KOPT-K1 (cell line): ENCODE measurements at regions not wholly inside any gene's neighbourhood (a gene's known extent, or its start where the extent isn't known, plus 50 kb on each side); places are given as distances from the start of the nearest gene placed in this dataset.

Source experiments
- H3K27ac ChIP-seq: fragments of 200-600 bp; sonication (generic); 2 replicates; pipeline ENCODE4 v1.5.1; 2016; ENCODE audit warnings: antibody characterized with exemption, mild to moderate bottlenecking, low read depth, low read length; ENCODE audit not compliant: poor library complexity, severe bottlenecking
- H3K36me3 ChIP-seq: fragments of 200-600 bp; sonication (generic); 2 replicates; pipeline ENCODE4 v1.5.1; 2017; ENCODE audit warnings: antibody characterized with exemption, mild to moderate bottlenecking, low read length, moderate library complexity; ENCODE audit not compliant: insufficient read depth
- H3K9me3 ChIP-seq: fragments of 200-600 bp; sonication (generic); 2 replicates; pipeline ENCODE4 v1.5.1; 2017; ENCODE audit warnings: antibody characterized with exemption, low read length, mild to moderate bottlenecking; ENCODE audit not compliant: insufficient read depth, poor library complexity, severe bottlenecking

DNA sequence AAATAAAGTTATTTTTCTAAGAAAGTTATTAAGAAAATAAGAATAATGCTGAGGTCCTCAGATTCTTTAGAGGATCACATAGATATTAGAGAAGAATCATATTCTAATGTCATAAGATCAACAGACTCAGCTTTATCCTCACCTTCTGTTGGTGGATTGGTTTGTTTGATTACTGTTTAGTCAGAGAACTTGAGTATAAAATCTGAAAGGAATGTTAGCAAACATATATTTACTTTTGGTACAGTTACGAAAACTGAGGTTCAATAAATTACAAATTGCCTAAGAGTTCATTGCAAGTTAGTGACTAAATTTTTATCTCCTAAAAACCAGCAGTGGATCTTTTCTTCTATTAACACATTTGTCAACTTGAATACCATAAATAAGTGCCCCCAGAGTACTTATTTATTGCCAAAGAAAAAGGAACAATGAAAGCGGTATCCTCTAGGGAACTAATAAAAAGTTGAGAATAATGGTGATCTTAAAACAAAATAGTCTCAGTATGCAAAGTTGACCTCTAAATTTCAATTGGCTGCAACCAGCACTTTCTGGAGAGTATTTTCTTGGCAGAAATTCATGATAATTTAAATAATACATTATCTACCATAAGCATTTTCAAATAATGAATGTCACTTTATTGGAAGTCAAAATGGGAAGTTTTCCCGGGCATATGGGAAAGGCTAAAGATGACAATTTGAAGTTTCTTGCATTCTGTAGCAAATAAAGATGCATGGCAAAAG is 296.8 kb downstream of the OTOL1 start:
- Histone ChIP-seq H3K36me3 (no peaks in the 10 kb centered on the region), H3K27ac (no peak overlapping the region), H3K9me3 (no peaks in the 10 kb centered on the region)

DNA sequence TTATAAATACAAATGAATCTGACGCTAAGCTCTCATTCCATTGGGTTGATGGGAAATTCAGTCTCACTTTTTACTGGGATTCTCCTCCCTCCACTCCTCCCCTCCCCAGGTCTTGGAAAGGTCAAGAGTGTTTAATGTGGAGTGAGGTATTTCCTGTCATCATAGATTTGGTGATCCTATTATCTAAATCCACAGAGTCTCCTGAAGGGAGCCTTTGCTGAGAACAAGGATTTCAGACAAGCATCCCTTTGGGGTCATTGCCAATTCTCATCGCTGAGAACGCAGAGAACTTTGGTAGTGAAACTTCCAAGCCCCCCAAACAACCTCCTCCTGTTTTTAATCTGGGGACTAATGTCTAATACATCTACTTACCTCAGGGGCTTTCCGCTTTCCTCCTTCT is 297.9 kb downstream of the OTOL1 start:
- H3K27ac ChIP-seq, result no peak overlapping the region
- H3K36me3 ChIP-seq, result no peaks in the 10 kb centered on the region
- no peaks in the 10 kb centered on the region for H3K9me3 ChIP-seq

DNA sequence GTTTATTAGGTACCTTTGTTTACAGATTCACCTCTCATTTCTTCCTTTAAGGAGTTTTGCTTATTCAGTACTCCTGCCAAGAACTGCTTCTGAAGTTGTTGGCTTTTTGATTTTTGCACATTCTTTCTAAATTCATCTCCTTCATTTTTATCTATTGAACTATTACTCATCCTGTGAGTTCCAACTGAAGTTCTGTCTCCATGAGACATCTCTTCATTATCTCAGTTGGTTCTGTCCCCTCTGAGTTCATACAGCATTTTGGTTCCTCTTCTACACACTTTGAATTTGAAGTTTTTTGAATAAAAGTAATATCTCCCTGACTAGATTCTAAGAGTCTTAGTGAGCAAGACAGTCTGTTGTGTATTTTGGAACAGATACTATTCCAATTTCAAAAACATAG is 299.7 kb downstream of the OTOL1 start:
- no peaks in the 10 kb centered on the region for H3K36me3 ChIP-seq

DNA sequence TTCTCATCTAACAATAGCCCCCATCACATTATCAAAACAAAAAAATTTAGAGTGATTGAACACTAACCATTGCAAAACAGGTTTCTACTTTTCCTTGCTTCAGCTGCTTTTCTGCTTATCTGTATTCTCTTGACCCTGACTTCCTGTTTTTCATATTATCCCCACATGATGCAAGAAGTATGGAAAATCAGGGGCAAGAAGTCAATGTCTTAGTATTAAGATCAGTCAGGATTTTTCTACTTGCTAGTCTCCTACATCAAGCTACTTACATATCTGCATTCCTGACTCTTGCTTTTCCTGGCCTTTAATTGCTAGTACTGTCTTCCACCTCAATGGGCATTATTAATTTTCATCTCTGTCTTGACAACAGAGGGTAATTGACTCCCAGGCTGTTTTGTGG is 300.2 kb downstream of the OTOL1 start:
- Histone ChIP-seq H3K36me3 (no peaks in the 10 kb centered on the region), H3K27ac (no peak overlapping the region), H3K9me3 (no peaks in the 10 kb centered on the region)

More for the DNA sequence above, 299.7 kb downstream of the OTOL1 start:
- no peak overlapping the region for H3K27ac ChIP-seq
- H3K9me3 ChIP-seq, result no peaks in the 10 kb centered on the region

DNA sequence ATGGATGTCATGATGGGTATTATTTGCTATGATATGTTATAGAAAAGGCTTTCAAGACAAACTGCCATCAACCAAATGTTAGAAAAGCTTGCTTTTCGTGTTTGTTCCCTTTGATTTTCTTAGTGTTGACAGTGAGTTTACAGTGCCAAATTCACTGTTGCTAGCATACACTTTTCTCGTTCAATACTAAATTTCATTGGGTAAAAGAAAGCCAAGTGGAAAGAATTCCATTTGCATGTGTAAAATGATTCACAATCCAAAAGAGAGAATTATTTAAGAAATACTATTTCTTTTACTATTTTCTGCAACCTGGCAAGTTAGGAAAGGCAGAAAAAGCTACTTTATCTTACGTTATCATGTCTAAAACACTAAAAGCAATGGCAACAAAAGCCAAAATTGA is 301.4 kb downstream of the OTOL1 start:
- no peaks in the 10 kb centered on the region for H3K36me3 ChIP-seq
- H3K9me3 ChIP-seq, result no peaks in the 10 kb centered on the region
- no peak overlapping the region for H3K27ac ChIP-seq

DNA sequence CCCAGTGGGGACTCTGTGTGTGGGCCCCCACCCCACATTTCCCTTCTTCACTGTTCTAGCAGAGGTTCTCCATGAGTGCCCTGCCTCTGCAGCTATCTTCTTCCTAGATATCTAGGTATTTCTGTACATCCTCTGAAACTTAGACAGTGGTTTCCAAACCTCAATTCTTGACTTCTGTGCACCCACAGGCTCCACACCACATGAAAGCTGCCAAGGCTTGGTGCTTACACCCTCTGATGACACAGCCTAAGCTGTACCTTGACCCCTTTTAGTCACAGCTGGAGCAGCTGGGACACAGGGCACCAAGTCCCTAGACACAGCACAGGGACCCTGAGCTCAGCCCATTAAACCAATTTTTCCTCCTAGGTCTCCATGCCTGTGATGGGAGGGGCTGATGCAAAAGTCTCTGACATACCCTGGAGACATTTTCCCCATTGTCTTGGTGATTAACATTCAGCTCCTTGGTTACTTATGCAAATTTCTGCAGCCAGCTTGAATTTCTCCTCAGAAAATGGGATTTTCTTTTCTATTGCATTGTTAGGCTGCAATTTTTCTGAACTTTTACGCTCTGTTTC is 304.5 kb downstream of the OTOL1 start:
- no peaks in the 10 kb centered on the region for H3K36me3 ChIP-seq
- H3K9me3 ChIP-seq, result no peaks in the 10 kb centered on the region
- H3K27ac ChIP-seq, result no peak overlapping the region

DNA sequence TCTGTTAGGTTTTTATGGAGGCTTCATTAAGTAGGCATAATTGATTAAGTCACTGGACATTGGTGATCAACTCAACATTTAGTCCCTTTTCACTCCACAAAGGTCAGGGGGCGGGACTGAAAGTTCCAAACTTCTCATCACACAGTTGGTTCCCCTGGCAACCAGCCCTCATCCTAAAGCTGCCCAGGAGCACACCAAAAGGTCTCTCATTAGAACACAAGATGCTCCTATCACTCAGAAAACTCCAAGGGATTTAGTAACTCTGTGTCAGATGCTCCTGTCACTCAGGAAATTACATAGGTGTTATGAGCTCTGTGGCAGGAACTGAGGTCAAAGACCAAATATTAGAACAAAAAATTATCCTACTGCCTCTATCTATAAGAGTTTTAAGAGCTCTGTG is 321.5 kb downstream of the OTOL1 start:
- Histone ChIP-seq H3K27ac (no peak overlapping the region), H3K9me3 (no peaks in the 10 kb centered on the region)

DNA sequence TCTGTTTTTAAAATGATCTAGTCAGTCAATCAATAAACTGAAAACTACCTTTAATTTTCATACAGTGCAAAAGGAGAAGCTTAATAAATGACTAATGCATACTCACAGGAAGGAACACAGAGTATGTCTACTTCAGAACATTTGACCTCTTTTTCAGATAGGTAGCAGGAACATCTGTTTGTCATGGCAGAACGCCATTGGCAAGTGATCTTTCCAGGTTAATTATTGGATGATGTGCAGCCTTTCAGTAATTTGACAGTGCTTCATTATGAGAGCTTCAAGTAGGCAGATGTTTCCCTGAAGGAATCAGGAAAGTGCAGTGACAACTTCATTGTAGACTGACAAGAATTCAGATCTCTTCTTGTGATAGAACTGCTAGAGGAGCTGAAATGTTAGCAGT is 325.0 kb downstream of the OTOL1 start:
- Histone ChIP-seq H3K9me3 (no peaks in the 10 kb centered on the region), H3K27ac (no peak overlapping the region), H3K36me3 (no peaks in the 10 kb centered on the region)

More for the DNA sequence above, 321.5 kb downstream of the OTOL1 start:
- H3K36me3 ChIP-seq, result no peaks in the 10 kb centered on the region

DNA sequence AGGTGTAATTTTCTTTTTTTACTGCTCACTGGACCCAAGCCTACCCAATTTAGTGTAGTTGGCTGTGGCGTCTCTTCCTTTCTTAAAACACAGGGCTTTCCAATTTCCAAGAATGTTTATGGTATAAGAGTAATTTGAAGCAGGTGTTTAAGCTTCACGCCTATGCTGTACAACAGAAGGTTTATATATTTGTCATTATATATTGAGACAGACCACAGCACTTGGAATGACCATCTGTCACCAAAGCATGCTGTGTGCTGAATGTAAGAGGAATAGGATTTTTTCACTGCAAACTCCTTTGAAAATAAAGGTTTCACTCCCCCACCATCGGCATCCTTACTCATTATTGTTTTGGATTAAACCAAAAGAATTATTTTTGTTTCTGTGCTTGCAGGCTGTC is 325.7 kb downstream of the OTOL1 start:
- Histone ChIP-seq H3K9me3 (no peaks in the 10 kb centered on the region), H3K36me3 (no peaks in the 10 kb centered on the region), H3K27ac (no peak overlapping the region)

DNA sequence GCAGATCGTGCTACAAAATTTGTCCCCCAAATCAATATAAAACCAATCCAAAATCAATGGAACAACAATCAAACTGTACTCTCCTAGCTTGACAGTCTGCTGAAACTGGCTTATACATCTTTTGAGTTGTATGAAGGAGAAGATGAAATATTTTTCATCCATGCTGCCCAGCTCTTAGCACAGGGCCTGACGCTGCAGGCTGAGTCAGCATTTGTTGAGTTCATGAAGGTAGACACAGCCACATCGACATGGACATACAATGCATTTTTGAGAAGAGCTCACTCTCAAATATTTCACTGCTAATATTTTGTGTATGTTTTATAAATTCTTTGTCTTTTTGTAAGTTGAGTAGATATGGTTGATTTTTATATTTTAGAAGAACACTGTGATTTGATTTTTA is 327.3 kb downstream of the OTOL1 start:
- no peak overlapping the region for H3K27ac ChIP-seq
- no peaks in the 10 kb centered on the region for H3K9me3 ChIP-seq

DNA sequence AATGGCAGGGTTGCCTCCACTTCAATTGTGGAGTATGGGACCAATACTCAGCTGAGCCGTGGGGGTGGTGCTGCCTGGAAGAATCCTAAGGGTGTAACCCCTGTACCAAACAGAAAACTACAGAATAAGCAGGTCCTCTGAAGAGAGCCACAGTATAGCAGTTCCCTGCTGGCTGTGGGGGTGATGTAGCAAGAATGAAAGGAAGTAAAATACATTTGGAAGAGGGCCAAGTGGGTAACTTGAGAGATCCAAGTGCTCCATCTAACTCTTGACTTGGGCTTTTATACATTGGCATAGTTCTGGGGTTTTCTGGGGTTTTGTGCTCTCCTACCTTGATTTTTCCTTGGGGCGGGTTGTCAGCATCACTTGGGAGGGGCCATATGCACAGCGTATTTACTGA is 341.4 kb downstream of the OTOL1 start:
- H3K9me3 ChIP-seq, result no peaks in the 10 kb centered on the region
- H3K36me3 ChIP-seq, result no peaks in the 10 kb centered on the region
- no peak overlapping the region for H3K27ac ChIP-seq

More for the DNA sequence above, 327.3 kb downstream of the OTOL1 start:
- no peaks in the 10 kb centered on the region for H3K36me3 ChIP-seq

DNA sequence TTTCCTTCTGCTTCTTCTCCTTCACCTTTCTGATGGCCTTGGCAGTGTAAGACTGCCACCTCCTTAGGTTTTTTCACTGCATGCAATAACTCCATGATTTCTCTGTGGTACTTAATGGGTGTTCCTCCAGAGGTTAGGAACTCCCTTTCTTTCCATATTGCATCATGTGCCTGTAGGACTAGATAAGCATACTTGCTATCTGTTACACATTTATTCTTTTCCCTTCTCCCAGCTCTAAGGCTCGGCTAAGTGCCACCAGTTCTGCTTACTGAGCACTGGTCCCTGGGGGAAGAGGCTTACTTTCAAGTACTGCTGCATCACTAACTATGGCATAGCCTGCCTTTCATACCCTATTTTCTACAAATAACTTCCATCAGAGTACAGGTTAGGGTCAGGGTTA is 351.8 kb downstream of the OTOL1 start:
- no peaks in the 10 kb centered on the region for H3K9me3 ChIP-seq
- no peaks in the 10 kb centered on the region for H3K36me3 ChIP-seq
- no peak overlapping the region for H3K27ac ChIP-seq

DNA sequence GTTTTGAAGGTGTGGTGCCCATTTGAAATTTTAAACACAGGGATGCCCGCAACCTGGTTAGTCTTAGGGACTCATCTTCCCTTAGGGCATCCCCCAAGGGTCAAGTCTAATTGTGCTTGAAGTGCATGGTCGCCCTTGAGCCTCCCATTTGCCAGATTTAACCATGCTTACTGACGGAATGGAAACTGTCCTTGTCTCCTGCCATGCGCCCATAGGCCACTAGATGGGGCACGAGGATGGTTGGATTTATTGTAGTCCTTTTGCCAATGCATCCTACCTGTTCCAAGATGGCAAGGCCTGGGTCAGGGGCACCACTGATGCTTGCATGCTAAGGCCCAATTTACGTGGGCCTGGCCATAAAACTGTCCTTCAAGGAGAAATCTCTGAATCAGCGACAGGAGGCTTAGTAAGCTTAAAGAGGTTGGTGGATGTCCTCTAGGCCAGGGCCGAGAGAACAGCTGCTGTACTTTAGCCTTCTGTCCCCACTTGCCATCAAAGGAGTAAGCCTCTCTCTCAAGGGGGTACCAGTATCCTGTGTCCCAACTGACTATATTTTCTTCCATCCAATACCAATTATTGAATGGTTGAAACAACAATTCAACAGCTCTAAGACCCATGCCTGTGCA is 355.4 kb downstream of the OTOL1 start:
- Histone ChIP-seq H3K9me3 (no peaks in the 10 kb centered on the region), H3K36me3 (no peaks in the 10 kb centered on the region), H3K27ac (no peak overlapping the region)

DNA sequence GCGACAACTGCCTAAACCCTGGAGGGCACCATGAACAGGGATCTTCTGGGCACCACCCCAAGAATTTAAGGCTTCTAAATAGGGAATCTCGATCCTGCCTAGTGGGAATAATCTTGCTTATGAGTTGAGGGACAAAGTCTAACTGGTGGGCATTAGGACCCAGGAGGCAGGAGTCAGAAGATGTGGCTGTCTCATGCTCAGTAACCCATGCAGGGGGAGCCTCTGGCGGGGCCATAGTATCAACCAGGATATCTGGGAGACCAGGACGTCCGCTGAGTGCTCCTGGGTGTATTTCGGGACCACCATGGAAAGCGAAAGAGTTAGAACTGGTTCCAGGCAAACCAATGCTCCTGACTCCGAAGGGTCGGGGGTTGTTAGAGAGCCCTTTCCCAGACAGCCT is 356.1 kb downstream of the OTOL1 start:
- H3K27ac ChIP-seq, result no peak overlapping the region
- H3K36me3 ChIP-seq, result no peaks in the 10 kb centered on the region
- H3K9me3 ChIP-seq, result no peaks in the 10 kb centered on the region

DNA sequence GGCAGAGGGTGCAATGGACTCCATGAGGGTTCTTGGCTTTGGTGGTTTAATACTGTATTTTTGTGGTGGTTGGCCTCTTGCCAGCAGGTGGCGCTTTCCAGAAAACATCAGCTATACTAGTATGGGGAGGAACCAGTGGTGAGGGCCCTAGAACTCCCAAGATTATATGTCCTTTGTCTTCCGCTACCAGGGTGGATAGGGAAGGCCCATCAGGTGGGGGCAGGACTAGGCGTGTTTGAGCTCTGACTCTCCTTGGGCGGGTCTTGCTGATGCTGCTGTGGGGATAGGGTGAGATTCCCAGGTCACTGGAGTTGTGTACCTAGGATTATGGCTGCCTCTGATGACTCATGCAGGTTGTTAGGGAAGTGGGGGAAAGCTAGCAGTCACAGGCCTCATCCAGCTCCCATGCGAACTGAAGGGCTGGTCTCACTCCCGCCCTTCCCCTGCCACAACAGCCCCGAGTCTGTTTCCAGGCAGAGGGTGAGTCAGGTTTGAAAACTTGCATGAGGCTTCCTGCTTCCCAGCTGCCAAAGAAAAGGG is 357.7 kb downstream of the OTOL1 start:
- H3K27ac ChIP-seq, result no peak overlapping the region
- no peaks in the 10 kb centered on the region for H3K9me3 ChIP-seq
- H3K36me3 ChIP-seq, result no peaks in the 10 kb centered on the region
